ENCODE measurements at regions not wholly inside any gene's neighbourhood (a gene's known extent, or its start where the extent isn't known, plus 50 kb on each side); places are given as distances from the start of the nearest gene placed in this dataset.

- TF ChIP-seq EZH2 (IDR thresholded peaks at IDR 0.05), result no peak
- no peak for TF ChIP-seq POLR2AphosphoS5 (IDR thresholded peaks at IDR 0.05; ENCODE audit: borderline replicate concordance, low read depth, low read length)
Observed at GRCh38 chr1:82153752-82154151, 353.0 kb downstream of the ADGRL2 start.

Measured in SK-N-MC (cell line).